HEK293T (cell line): ENCODE measurements at regions not wholly inside any gene's neighbourhood (a gene's known extent, or its start where the extent isn't known, plus 50 kb on each side); places are given as distances from the start of the nearest gene placed in this dataset.

ENCODE experiments used
- CTCF ChIA-PET: fragments of 350-600 bp; formaldehyde crosslinking; extraction: SDS; loops from one replicate; lab custom pipeline; 2021; ENCODE audit warnings: antibody characterized with exemption, inconsistent platforms; lab: Yijun Ruan, JAX
- POLR2A ChIA-PET: fragments of 350-600 bp; formaldehyde crosslinking; extraction: SDS; loops from one replicate; lab custom pipeline; 2020; ENCODE audit warnings: antibody characterized with exemption, inconsistent platforms; lab: Yijun Ruan, JAX
- DNase-seq: peaks from one replicate; pipeline ENCODE4 v3.0.0; 2012; ENCODE audit warnings: mixed read lengths; ENCODE audit errors: extremely low spot score
- ARNT ChIP-seq: fragments of 450-650 bp; IDR thresholded peaks from 2 replicates; pipeline ENCODE4 v1.6.1; 2017; ENCODE audit warnings: mild to moderate bottlenecking
- BHLHE40 ChIP-seq: fragments of 450-650 bp; IDR thresholded peaks from 2 replicates; pipeline ENCODE4 v1.6.1; 2016; ENCODE audit warnings: mild to moderate bottlenecking, moderate library complexity, borderline replicate concordance
- CTBP1 ChIP-seq: fragments of 450-650 bp; IDR thresholded peaks from 2 replicates; pipeline ENCODE4 v1.6.1; 2016; ENCODE audit warnings: borderline replicate concordance
- ELF4 ChIP-seq: fragments of 450-650 bp; IDR thresholded peaks from 2 replicates; pipeline ENCODE4 v1.6.1; 2017; ENCODE audit warnings: antibody characterized with exemption
- FOXA1 ChIP-seq: fragments of 450-650 bp; IDR thresholded peaks from 2 replicates; pipeline ENCODE4 v1.6.1; 2016; ENCODE audit warnings: mild to moderate bottlenecking
- FOXK2 ChIP-seq: fragments of 450-650 bp; IDR thresholded peaks from 2 replicates; pipeline ENCODE4 v1.6.1; 2016; ENCODE audit warnings: mild to moderate bottlenecking
- FOXM1 ChIP-seq: fragments of 450-650 bp; IDR thresholded peaks from 2 replicates; pipeline ENCODE4 v1.6.1; 2017; ENCODE audit warnings: mild to moderate bottlenecking, borderline replicate concordance
- HDGF ChIP-seq: fragments of 450-650 bp; IDR thresholded peaks from 2 replicates; pipeline ENCODE4 v1.6.1; 2017; ENCODE audit warnings: antibody characterized with exemption, borderline replicate concordance
- L3MBTL2 ChIP-seq: fragments of 450-650 bp; conservative IDR thresholded peaks from 2 replicates; pipeline ENCODE4 v1.6.1; 2016; ENCODE audit warnings: mild to moderate bottlenecking
- LEF1 ChIP-seq: fragments of 450-650 bp; IDR thresholded peaks from 2 replicates; pipeline ENCODE4 v1.6.1; 2017; ENCODE audit warnings: mild to moderate bottlenecking, borderline replicate concordance
- NFRKB ChIP-seq: fragments of 450-650 bp; IDR thresholded peaks from 2 replicates; pipeline ENCODE4 v1.6.1; 2016; ENCODE audit warnings: mild to moderate bottlenecking, moderate library complexity
- SP1 ChIP-seq: fragments of 450-650 bp; IDR thresholded peaks from 2 replicates; pipeline ENCODE4 v1.6.1; 2017
- SUZ12 ChIP-seq: fragments of 450-650 bp; IDR thresholded peaks from 2 replicates; pipeline ENCODE4 v1.6.1; 2016; ENCODE audit warnings: mild to moderate bottlenecking
- TARDBP ChIP-seq: fragments of 450-650 bp; IDR thresholded peaks from 2 replicates; pipeline ENCODE4 v1.6.1; 2016
- ZNF384 ChIP-seq: fragments of 450-650 bp; IDR thresholded peaks from 2 replicates; pipeline ENCODE4 v1.6.1; 2016
- TF ChIP-seq, protein P1 (sequence below): fragments of 450-650 bp; IDR thresholded peaks from 2 replicates; pipeline ENCODE4 v1.6.1; 2016

DNA sequence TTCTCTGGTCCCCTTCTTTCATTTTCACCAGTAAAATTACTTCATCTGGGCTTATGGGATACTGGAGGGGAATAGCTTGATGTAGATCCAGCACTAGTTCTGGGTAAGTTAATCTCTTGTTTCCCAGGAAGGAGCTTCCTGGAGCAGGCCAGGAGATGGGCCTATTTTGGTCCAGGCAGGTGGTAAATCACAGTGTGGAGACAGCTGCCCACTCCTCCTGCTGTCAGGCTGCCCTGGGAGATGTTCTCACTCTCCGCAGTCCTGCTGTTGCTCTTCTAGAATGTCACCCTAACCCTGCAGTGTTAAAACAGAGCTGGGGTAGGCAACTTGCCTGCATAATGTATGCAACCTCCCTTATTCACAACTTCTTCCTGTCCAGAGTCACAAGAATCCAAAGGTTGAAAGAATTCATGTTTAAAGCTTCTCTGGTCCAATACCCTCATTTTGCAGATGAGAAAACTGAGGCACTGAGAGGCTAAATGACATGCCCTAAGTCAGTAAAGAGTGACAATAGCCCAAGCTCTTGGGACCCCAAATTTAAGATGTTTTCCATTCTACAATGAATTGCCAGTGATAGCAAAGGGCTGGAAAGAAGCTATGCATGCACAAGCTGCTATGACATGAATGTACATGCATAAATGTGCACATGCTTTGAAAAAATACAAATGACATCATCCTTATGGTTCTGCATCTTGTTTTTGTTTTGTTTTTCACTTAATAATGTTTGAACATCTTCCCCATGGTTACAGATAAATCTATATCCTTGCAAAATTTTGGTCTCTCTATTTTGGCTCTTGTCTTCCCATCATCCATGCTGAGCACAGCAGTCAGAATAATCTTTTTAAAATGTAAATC is 71.8 kb upstream of the ADRA1B start:
- ChIA-PET CTCF (no interaction called here), POLR2A (no interaction called here)
- TF ChIP-seq ZNF384 (no peak), TARDBP (no peak), SUZ12 (no peak), FOXA1 (no peak)
- TF ChIP-seq, protein P1, sequence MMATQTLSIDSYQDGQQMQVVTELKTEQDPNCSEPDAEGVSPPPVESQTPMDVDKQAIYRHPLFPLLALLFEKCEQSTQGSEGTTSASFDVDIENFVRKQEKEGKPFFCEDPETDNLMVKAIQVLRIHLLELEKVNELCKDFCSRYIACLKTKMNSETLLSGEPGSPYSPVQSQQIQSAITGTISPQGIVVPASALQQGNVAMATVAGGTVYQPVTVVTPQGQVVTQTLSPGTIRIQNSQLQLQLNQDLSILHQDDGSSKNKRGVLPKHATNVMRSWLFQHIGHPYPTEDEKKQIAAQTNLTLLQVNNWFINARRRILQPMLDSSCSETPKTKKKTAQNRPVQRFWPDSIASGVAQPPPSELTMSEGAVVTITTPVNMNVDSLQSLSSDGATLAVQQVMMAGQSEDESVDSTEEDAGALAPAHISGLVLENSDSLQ, result no peak
- DNase-seq, result no peak

DNA sequence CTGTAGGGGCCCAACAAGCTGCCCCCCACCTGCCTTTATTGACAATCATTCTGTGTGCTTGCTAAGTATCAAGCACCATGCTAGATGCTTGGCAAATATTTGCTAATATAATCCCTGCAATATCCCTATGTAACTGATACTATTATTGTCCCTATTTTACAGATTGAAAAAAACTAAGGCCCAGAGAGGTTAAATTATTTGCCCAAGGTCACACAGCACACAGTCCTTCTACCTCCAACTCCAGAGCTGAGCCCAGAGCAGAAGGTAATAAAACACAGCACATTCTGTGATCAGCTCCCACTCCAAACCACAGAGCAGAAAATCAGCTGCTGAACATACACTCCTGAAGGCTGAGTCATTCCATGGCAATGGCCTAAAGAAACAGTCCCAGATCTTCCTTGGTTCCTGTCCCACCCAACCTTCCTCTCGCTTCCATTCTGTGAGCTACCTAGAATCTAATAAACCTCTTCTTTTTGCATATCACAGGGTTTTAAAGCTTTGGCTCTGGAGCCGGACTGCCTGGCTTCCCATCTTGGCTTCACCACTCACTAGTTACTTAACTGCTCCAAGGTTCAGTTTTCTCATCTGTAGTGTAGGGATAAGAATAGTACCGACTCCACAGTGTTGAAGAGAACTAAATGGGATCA is 66.7 kb upstream of the ADRA1B start:
- no peak for DNase-seq
- ChIA-PET POLR2A (no interaction called here), CTCF (interaction anchor here (1.0 kb wide), 1 partner anchor 138 kb away, joined by 3 read pairs; no protein-coding TSS in a partner anchor)
- TF ChIP-seq LEF1, result no peak
- no peak for TF ChIP-seq ELF4
- no peak for TF ChIP-seq SUZ12
- no peak for TF ChIP-seq NFRKB
- TF ChIP-seq TARDBP, result no peak
- no peak for TF ChIP-seq L3MBTL2
- no peak for TF ChIP-seq FOXM1
- no peak for TF ChIP-seq CTBP1
- TF ChIP-seq SP1, result no peak
- TF ChIP-seq, protein P1, result no peak
- no peak for TF ChIP-seq HDGF
- no peak for TF ChIP-seq ARNT
- no peak for TF ChIP-seq ZNF384
- no peak for TF ChIP-seq FOXK2
- no peak for TF ChIP-seq BHLHE40
- TF ChIP-seq FOXA1, result no peak

DNA sequence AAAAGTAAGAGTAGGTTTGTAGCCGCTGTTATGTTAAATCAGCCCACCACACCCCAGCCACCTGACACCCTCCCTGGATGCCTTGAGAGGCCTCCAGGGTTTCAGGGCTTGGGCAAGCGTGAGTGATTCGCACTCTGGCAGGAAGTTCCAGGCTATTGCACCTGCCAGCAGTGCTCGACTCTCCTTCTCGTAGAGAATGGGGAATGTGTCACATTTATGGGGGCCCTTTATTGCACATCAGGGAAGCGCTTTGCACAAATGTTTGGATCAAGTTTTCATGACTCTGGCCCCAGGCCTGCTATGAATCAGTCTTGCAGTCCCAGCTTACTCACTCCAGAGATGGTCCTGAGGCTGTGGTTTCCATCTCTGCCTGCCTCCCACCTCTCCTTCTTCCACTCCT is 66.1 kb upstream of the ADRA1B start:
- no peak for DNase-seq

DNA sequence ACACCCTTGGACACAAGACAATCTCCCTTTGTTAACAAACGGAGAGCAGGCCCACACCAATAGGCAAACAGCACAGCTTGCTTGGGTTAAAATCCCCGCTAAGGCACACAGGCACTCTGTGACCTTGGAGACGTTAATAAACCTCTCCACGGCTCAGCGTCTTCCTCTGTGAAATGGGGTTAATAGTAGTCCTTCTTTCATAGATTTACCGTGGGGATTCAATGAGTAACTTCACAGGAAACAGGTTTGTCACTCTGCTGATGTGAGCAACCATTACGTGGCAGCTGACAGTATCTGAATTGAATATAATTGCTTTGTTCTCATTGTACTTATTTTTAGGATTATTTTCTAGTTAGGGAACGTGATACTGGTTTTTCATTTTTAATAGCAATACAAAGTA is 65.2 kb upstream of the ADRA1B start:
- no peak for DNase-seq
- ChIA-PET POLR2A (no interaction called here), CTCF (no interaction called here)
- TF ChIP-seq LEF1 (no peak), CTBP1 (no peak), FOXK2 (no peak), HDGF (no peak), ZNF384 (no peak), FOXA1 (no peak), TARDBP (no peak)
- TF ChIP-seq, protein P1, result no peak

More for the DNA sequence above, 66.1 kb upstream of the ADRA1B start:
- ChIA-PET POLR2A (no interaction called here), CTCF (interaction anchor here (1.0 kb wide), 1 partner anchor 137 kb away, joined by 3 read pairs; no protein-coding TSS in a partner anchor)
- TF ChIP-seq FOXA1 (no peak), HDGF (no peak), BHLHE40 (no peak), SUZ12 (no peak), CTBP1 (no peak), NFRKB (no peak), L3MBTL2 (no peak), ARNT (no peak)

DNA sequence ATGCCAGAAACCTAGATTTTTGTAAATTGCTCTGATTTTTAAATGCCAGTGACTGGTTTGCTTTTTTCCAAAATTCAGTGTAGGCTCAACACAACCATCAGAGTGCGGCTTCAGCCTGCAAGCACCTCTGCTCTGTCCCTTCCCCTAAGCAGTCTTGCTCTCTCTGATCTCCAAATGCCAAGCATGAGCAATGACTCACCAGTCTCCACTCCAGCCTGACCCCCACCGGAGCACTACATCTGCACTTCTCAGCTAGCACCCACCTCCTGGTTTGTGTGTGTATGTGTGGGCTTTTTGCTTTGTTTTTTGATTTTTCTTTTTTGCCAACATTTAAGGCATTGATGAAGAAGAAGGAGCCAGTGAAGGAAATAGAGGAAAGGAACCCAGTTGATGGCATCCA is 61.4 kb upstream of the ADRA1B start:
- no peak for DNase-seq
- no peak for TF ChIP-seq SUZ12
- ChIA-PET POLR2A (no interaction called here), CTCF (interaction anchor here (0.7 kb wide), 1 partner anchor 1034 kb away, joined by 3 read pairs; no protein-coding TSS in a partner anchor)

DNA sequence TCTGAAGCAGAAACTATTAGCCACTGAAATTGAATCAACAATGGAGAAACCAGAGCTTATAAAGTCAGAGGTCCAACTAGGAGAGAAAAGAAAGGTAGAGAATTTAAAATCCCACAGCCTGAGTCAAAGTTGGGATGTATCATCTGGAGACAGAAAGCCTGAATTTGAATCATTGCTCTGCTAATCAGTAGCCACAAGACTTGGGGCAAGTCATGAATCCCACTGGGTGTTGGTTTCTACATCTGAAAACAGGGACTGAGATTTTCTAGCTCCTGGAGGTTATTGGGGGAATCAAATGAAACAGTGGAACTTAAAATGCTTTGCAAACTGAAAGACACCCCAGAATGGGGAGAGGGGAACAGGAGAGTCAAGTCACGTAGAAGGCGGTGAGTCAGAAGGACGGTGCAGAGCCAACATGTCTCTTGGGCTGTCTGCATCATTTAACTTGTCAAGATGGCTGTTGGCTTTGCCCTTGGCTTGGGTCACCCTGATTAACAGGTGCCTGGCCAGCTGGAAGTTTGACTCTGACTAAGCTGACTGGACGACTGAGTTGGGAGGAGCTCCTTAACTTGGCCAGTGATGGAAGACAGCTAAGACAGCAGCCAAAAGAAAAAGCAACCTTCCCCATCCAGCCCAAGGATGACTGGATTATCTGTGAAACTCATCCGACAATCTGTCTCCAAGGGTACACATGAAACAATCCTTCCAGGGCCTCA is 60.6 kb upstream of the ADRA1B start:
- TF ChIP-seq FOXM1, result no peak
- TF ChIP-seq FOXA1, result no peak
- TF ChIP-seq L3MBTL2, result no peak
- TF ChIP-seq BHLHE40, result no peak
- TF ChIP-seq SUZ12, result no peak
- no peak for TF ChIP-seq ZNF384
- TF ChIP-seq, protein P1, result no peak
- no peak for TF ChIP-seq TARDBP
- no peak for TF ChIP-seq SP1
- no peak for TF ChIP-seq HDGF
- TF ChIP-seq ARNT, result no peak
- no peak for TF ChIP-seq ELF4
- TF ChIP-seq NFRKB, result no peak
- no peak for TF ChIP-seq CTBP1
- DNase-seq, result no peak
- ChIA-PET POLR2A (no interaction called here), CTCF (no interaction called here)
